LNCaP clone FGC (cell line): ENCODE measurements at regions not wholly inside any gene's neighbourhood (a gene's known extent, or its start where the extent isn't known, plus 50 kb on each side); places are given as distances from the start of the nearest gene placed in this dataset.

Experiments
- DNase-seq: peaks from one replicate; pipeline ENCODE4 v3.0.0-alpha.2; 2011; ENCODE audit warnings: low read depth
- H3K4me3 ChIP-seq: 2 replicates; pipeline ENCODE4 v1.5.1; 2011; ENCODE audit warnings: mild to moderate bottlenecking, low read depth, low read length, control low read depth
- CTCF ChIP-seq: IDR thresholded peaks from 2 replicates; pipeline ENCODE4 v1.5.1; 2012; ENCODE audit warnings: mild to moderate bottlenecking; ENCODE audit not compliant: control insufficient read depth, insufficient read depth; ENCODE audit errors: extremely low read depth

GRCh38 chr6:100175814-100176310 lies 181.8 kb upstream of the MCHR2 start:
- peak; percentile 22 for DNase-seq
- no peak for TF ChIP-seq CTCF
- H3K4me3 ChIP-seq, result no peak overlapping the region

- no peak overlapping the region for H3K4me3 ChIP-seq
- no peak for TF ChIP-seq CTCF
- no peak for DNase-seq
Measured at GRCh38 chr6:100173211-100173610, 179.2 kb upstream of the MCHR2 start.

DNA sequence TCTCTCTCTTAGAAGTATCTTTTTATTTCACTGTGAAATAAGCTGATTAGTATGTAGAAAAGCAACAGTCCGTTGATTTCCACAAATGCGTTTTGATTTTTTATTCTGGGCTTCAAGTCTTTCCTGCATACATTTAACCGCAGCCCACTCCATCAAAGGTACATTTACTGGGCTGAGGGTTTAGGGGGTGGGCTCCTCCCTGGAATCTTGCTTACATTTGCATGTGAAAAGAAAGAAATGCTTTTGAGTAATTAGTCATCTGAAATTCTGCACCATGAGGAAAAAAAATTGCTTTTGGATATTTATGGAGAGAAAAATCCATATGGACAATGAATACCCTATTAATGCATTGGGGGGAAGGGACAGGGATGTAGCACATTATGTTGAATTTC lies 178.3 kb upstream of the MCHR2 start:
- H3K4me3 ChIP-seq, result no peak overlapping the region
- no peak for TF ChIP-seq CTCF
- no peak for DNase-seq

DNA sequence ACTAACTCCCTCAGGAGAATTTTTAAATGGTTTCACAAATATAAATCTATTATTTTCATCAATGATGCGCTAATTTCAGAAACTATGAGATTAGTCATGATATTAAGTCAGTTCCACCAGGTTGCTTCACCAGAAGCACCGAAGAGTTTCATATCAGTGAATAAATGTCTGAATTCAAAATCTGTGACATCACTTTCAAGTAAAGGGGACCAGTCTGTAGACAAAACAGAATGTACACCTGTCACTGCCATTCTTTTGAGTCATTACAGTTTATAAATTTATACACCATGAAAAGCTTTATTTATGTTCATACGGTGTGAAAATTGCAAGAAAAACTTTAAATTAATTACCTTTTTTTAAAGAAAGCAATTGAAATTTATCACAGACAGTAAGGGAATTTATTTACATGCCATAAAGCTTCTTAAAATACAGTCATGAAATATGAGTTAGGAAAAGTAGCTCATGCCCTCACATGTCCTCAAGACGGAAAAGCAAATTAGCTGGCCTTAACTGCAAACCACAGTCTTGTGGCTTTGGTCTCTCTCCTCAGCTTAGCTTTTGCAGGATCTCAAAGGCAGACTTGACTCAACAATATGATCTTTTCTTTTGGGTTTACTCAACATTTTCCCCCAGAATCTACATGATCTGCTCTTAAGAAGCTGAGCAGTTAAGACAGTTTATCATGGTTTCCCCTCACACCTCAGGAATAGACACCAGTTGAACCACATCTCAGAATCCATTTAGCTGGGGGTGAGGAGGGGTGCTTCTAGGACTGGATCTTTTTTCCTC lies 177.7 kb upstream of the MCHR2 start:
- TF ChIP-seq CTCF, result no peak
- H3K4me3 ChIP-seq, result no peak overlapping the region
- no peak for DNase-seq

GRCh38 chr6:100168148-100168547 lies 174.1 kb upstream of the MCHR2 start:
- DNase-seq, result no peak
- TF ChIP-seq CTCF, result no peak
- no peak overlapping the region for H3K4me3 ChIP-seq

- TF ChIP-seq CTCF, result no peak
- DNase-seq, result no peak
- no peak overlapping the region for H3K4me3 ChIP-seq
Measured at GRCh38 chr6:100167585-100167984, 173.6 kb upstream of the MCHR2 start.

GRCh38 chr6:100166956-100167355 lies 172.9 kb upstream of the MCHR2 start:
- DNase-seq, result no peak
- H3K4me3 ChIP-seq, result no peak overlapping the region
- TF ChIP-seq CTCF, result no peak
